HFFc6 (cell line): ENCODE measurements at regions not wholly inside any gene's neighbourhood (a gene's known extent, or its start where the extent isn't known, plus 50 kb on each side); places are given as distances from the start of the nearest gene placed in this dataset.

Experiments
- DNase-seq: peaks from one replicate; pipeline ENCODE4 v3.0.0-alpha.2; 2018
- H3K27ac Mint-ChIP-seq: 2 replicates; pipeline ENCODE4 v1.8.0; 2020; ENCODE audit warnings: mild to moderate bottlenecking, mixed read lengths
- H3K27me3 Mint-ChIP-seq: 2 replicates; pipeline ENCODE4 v1.8.0; 2021; ENCODE audit warnings: mild to moderate bottlenecking, moderate library complexity, mixed read lengths; ENCODE audit not compliant: insufficient read depth
- H3K36me3 Mint-ChIP-seq: 2 replicates; pipeline ENCODE4 v1.8.0; 2021; ENCODE audit warnings: low read depth, mixed read lengths
- H3K4me1 Mint-ChIP-seq: 2 replicates; pipeline ENCODE4 v1.8.0; 2020; ENCODE audit warnings: low read depth, mixed read lengths
- H3K4me3 Mint-ChIP-seq: 2 replicates; pipeline ENCODE4 v1.8.0; 2020; ENCODE audit warnings: mild to moderate bottlenecking, moderate library complexity, mixed read lengths
- H3K9me3 Mint-ChIP-seq: 2 replicates; pipeline ENCODE4 v1.8.0; 2020; ENCODE audit warnings: mild to moderate bottlenecking, mixed read lengths
- TF ChIP-seq, protein P1 (sequence below): fragments of 200-600 bp; sonication (generic); IDR thresholded peaks from 2 replicates; pipeline ENCODE4 v1.5.0; 2021; ENCODE audit warnings: antibody characterized with exemption, mild to moderate bottlenecking

DNA sequence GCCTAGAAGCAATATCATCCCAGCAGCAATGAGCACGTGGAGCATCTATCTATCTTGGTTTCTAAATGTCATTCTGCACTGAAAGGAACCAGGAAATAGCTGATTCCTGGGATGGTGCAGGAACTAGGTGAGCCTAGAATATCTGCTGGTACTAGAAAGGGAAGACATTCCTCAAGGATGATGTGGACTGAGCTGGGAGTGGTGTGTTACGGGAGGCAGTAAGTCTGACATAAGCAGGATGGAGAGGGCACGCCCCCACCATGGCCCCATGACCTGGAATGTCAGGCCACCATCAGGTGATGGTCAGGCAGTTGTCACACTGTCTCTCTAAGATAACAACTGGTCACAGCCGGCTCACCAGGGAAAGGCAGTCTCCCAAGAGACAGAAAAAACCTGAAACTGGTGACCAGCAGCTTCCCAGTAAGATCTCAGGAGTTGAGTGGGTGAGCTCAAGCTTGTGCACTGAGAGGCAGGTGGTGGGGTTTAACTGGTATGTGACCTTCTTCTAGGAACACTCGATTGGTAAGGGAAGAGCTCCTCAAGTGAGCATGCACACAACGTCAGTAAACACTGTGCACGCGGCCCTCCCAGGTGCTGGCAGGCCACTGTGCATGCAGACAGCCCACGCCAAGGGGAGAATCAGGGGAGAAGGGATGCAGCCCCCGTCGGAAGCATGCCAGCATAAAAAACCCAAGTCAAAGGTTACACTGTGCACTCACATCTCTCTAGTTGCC lies 148.7 kb downstream of the ADSS2 start:
- TF ChIP-seq, protein P1, sequence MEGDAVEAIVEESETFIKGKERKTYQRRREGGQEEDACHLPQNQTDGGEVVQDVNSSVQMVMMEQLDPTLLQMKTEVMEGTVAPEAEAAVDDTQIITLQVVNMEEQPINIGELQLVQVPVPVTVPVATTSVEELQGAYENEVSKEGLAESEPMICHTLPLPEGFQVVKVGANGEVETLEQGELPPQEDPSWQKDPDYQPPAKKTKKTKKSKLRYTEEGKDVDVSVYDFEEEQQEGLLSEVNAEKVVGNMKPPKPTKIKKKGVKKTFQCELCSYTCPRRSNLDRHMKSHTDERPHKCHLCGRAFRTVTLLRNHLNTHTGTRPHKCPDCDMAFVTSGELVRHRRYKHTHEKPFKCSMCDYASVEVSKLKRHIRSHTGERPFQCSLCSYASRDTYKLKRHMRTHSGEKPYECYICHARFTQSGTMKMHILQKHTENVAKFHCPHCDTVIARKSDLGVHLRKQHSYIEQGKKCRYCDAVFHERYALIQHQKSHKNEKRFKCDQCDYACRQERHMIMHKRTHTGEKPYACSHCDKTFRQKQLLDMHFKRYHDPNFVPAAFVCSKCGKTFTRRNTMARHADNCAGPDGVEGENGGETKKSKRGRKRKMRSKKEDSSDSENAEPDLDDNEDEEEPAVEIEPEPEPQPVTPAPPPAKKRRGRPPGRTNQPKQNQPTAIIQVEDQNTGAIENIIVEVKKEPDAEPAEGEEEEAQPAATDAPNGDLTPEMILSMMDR: no peak
- Mint-ChIP-seq H3K27ac (no peak overlapping the region), H3K9me3 (peaks cover 8% of the 10 kb centered on the region), H3K27me3 (peaks cover 5% of the 10 kb centered on the region), H3K36me3 (peaks cover 5% of the 10 kb centered on the region), H3K4me1 (peaks cover 37% of the 10 kb centered on the region), H3K4me3 (no peak overlapping the region)
- DNase-seq: peak; percentile 30

DNA sequence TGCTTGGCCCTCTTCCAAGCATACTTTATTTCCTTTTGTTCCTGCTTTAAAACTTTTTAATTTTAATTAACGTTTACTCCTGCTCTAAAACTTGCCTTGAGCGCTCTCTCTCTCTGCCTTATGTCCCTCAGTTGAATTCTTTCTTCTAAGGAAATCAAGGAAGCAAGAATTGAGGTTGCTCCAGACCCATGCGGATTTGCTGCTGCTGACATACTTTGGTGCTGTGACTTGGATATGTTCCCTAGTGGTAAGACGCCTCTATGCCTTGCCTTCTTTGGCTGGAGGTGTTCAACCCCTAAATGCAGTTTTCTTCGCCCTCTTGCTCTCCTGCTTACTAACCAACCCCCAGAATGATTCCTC lies 148.1 kb downstream of the ADSS2 start:
- peaks cover 37% of the 10 kb centered on the region for H3K4me1 Mint-ChIP-seq
- TF ChIP-seq, protein P1: no peak
- H3K9me3 Mint-ChIP-seq: peaks cover 8% of the 10 kb centered on the region
- peaks cover 5% of the 10 kb centered on the region for H3K36me3 Mint-ChIP-seq
- DNase-seq: no peak
- H3K27ac Mint-ChIP-seq: no peak overlapping the region
- H3K4me3 Mint-ChIP-seq: no peak overlapping the region
- H3K27me3 Mint-ChIP-seq: peaks cover 5% of the 10 kb centered on the region

DNA sequence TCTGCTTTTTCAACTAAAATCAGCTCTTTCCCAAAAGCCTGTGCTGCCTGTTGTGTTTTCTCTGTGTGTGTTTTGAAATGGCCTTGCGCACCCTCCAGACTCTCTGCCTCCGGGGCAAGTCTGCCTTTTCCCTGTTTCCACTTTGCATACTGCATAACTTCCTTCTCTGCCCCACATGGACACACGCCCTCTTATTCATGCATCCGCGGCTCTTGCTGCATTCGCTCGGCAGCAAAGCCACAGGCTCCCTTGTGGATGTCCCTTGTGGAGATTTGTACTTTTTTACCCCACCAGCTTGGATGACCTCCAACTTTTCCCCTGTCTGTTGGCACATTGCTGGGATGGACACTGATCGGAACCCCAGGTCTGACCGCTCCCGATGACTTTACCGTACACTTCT lies 147.6 kb downstream of the ADSS2 start:
- no peak overlapping the region for H3K4me3 Mint-ChIP-seq
- DNase-seq: no peak
- H3K27ac Mint-ChIP-seq: no peak overlapping the region
- peaks cover 5% of the 10 kb centered on the region for H3K36me3 Mint-ChIP-seq
- peaks cover 8% of the 10 kb centered on the region for H3K9me3 Mint-ChIP-seq
- TF ChIP-seq, protein P1: no peak
- peaks cover 5% of the 10 kb centered on the region for H3K27me3 Mint-ChIP-seq
- peaks cover 35% of the 10 kb centered on the region for H3K4me1 Mint-ChIP-seq

DNA sequence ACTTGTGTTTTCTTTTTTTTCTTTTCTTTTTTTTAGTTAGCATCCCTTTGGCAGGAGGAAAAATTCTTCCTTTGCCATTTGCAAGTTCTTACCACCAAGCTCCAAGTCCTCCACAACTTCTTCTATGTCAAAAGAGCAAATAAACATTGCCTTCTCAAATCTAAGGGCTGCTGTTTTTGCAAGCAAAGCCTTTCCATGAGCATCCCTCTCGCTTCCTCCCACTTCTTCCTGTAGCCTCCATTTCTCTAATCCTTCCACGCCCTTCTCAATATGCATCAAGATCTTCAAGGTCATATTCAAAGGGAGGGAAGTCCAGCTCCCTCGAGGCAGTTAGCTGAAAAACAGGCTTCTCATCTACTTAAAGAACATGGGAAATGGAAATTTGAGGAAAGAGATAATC lies 147.1 kb downstream of the ADSS2 start:
- peaks cover 30% of the 10 kb centered on the region for H3K4me1 Mint-ChIP-seq
- TF ChIP-seq, protein P1: no peak
- no peak overlapping the region for H3K27ac Mint-ChIP-seq
- no peak for DNase-seq
- peaks cover 5% of the 10 kb centered on the region for H3K36me3 Mint-ChIP-seq
- H3K9me3 Mint-ChIP-seq: peaks cover 8% of the 10 kb centered on the region
- no peak overlapping the region for H3K4me3 Mint-ChIP-seq
- peaks cover under 1% of the 10 kb centered on the region for H3K27me3 Mint-ChIP-seq

DNA sequence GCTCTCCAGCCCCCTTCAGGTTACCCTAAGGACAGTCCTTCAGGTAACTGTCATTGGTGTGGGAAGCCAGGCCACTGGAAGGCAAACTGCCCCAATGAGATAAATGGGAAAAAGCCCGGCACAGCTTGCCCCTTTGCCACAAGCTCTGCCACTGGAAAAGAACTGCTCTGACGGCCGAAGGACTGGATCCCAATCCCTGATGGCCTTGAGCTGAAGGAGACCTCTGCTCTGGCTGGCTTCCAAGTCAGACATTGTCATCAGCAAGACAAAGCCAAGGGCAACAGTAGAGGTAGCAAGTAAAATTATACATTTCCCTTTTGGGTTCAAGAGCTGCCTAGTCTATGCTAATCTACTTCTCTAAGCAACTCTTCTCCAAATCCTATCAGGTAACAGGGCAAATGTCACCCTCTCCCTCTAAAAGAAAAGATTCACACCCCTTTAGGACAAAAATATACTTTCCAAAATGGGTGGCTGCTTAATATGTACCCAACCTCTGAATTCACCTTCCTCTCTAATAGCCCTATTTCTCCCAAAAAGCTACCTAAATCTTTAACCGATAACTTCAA lies 145.8 kb downstream of the ADSS2 start:
- H3K27ac Mint-ChIP-seq: no peak overlapping the region
- no peaks in the 10 kb centered on the region; the same call in none of the 2 replicates for H3K27me3 Mint-ChIP-seq
- peaks cover 8% of the 10 kb centered on the region for H3K9me3 Mint-ChIP-seq
- H3K4me3 Mint-ChIP-seq: no peak overlapping the region
- DNase-seq: no peak
- TF ChIP-seq, protein P1: no peak
- peaks cover 29% of the 10 kb centered on the region for H3K4me1 Mint-ChIP-seq
- peaks cover 5% of the 10 kb centered on the region for H3K36me3 Mint-ChIP-seq
